Body of pancreas (tissue), 4 donors: ENCODE measurements at regions not wholly inside any gene's neighbourhood (a gene's known extent, or its start where the extent isn't known, plus 50 kb on each side); places are given as distances from the start of the nearest gene placed in this dataset.

Experiments
- ATAC-seq: fragments of 150-250 bp; one replicate; pipeline ENCODE4 v1.9.1; 2016
- DNase-seq, 4 donors: peaks; one replicate each; pipeline ENCODE4 v3.0.0-alpha.2; 2019
- H3K27ac ChIP-seq, 4 donors: fragments of 200-600 bp; sonication (generic); 1 replicate in 3 of 4; 2 replicates in 1 of 4; pipeline versions ENCODE4 v1.5.1 to v1.6.1; 2016 to 2019; ENCODE audit warnings: mild to moderate bottlenecking in 1 of 4, mixed read lengths in 1 of 4, moderate library complexity in 1 of 4
- H3K27me3 ChIP-seq, 2 donors: fragments of 200-600 bp; sonication (generic); one replicate each; pipeline ENCODE4 v1.6.0; 2016; ENCODE audit warnings: mild to moderate bottlenecking in 1 of 2
- H3K36me3 ChIP-seq, 2 donors: fragments of 200-600 bp; sonication (generic); replicated peaks in 1 of 2; 2 replicates each; pipeline ENCODE4 v1.5.1; 2016; ENCODE audit warnings: low read depth in 2 of 2; ENCODE audit not compliant: insufficient read depth in 1 of 2
- H3K4me1 ChIP-seq: fragments of 200-600 bp; sonication (generic); one replicate; pipeline ENCODE4 v1.6.0; 2016
- H3K4me3 ChIP-seq, 2 donors: fragments of 200-600 bp; sonication (generic); 1 replicate in 1 of 2; 2 replicates in 1 of 2; pipeline ENCODE4 v1.5.1; 2016 to 2019
- H3K9me3 ChIP-seq, 3 donors: fragments of 200-600 bp; sonication (generic); 1 replicate in 2 of 3; 2 replicates in 1 of 3; pipeline ENCODE4 v1.5.1; 2016
- CTCF ChIP-seq, 7 experiments: fragments of 450-650 bp in 4 of 7; fragments of 200-600 bp in 3 of 7; sonication (generic) in 3 of 7; IDR thresholded peaks; one replicate each; pipeline ENCODE4 v1.5.1; 2016 to 2019; ENCODE audit warnings: antibody characterized with exemption in 7 of 7
- POLR2A ChIP-seq, 3 donors: fragments of 450-650 bp; IDR thresholded peaks; one replicate each; pipeline ENCODE4 v1.6.1; 2016; ENCODE audit warnings: antibody characterized with exemption in 3 of 3, mild to moderate bottlenecking in 2 of 3
- WGBS, 2 donors: methylation state at CpG; one replicate each; pipeline ENCODE4 v1.1.5; 2017; 5-methylcytosine and 5-hydroxymethylcytosine counted together
- intact Hi-C: fragments of 100-400 bp; cut with DNase I; formaldehyde crosslinking; loops from one replicate; pipeline ENCODE4 v1.15.1; 2023

GRCh38 chr3:117820658-117821299 lies 1111.2 kb downstream of the TUSC7 start:
- H3K4me3 ChIP-seq, result no peak overlapping the region
- no peaks in the 10 kb centered on the region for H3K27me3 ChIP-seq
- H3K27ac ChIP-seq, result no peak overlapping the region
- no peaks in the 10 kb centered on the region for H3K9me3 ChIP-seq
- 74 to 77% methylated on average over 3 of the region's 3 CpGs for WGBS, 2 donors
- intact Hi-C loops, result no loop called here
- no peak for ATAC-seq
- DNase-seq, result no peak
- no peaks in the 10 kb centered on the region for H3K36me3 ChIP-seq
- H3K4me1 ChIP-seq, result no peaks in the 10 kb centered on the region
- TF ChIP-seq CTCF (IDR thresholded peaks at IDR 0.05) (no peak), POLR2A (IDR thresholded peaks at IDR 0.05) (no peak)

- H3K4me3 ChIP-seq, result no peak overlapping the region
- intact Hi-C loops, result no loop called here
- ATAC-seq, result no peak
- no peaks in the 10 kb centered on the region for H3K36me3 ChIP-seq
- no peak for DNase-seq
- no peaks in the 10 kb centered on the region for H3K9me3 ChIP-seq
- H3K27ac ChIP-seq, result no peak overlapping the region
- TF ChIP-seq POLR2A (IDR thresholded peaks at IDR 0.05) (no peak), CTCF (IDR thresholded peaks at IDR 0.05) (no peak)
- H3K27me3 ChIP-seq, result no peaks in the 10 kb centered on the region
- no peaks in the 10 kb centered on the region for H3K4me1 ChIP-seq
- WGBS, 2 donors, result 92 to 95% methylated on average over 1 of the region's 1 CpG
Observed at GRCh38 chr3:117822416-117822815, 1112.8 kb downstream of the TUSC7 start.

GRCh38 chr3:117836296-117836695 lies 1126.7 kb downstream of the TUSC7 start:
- Histone ChIP-seq H3K27ac (no peak overlapping the region), H3K4me1 (no peaks in the 10 kb centered on the region), H3K4me3 (no peak overlapping the region), H3K9me3 (no peaks in the 10 kb centered on the region), H3K27me3 (no peaks in the 10 kb centered on the region), H3K36me3 (no peaks in the 10 kb centered on the region)
- DNase-seq (no peak), ATAC-seq (no peak)
- TF ChIP-seq CTCF (IDR thresholded peaks at IDR 0.05), result no peak
- TF ChIP-seq POLR2A (IDR thresholded peaks at IDR 0.05), result no peak
- WGBS, 2 donors, result 69 to 82% methylated on average over 1 of the region's 1 CpG
- intact Hi-C loops, result no loop called here

- intact Hi-C loops, result no loop called here
- Histone ChIP-seq H3K27me3 (no peaks in the 10 kb centered on the region), H3K36me3 (no peaks in the 10 kb centered on the region), H3K4me1 (no peaks in the 10 kb centered on the region), H3K27ac (no peak overlapping the region), H3K9me3 (no peaks in the 10 kb centered on the region), H3K4me3 (no peak overlapping the region)
- no peak for DNase-seq
- TF ChIP-seq CTCF (IDR thresholded peaks at IDR 0.05) (no peak), POLR2A (IDR thresholded peaks at IDR 0.05) (no peak)
- 61 to 67% methylated on average over 1 of the region's 1 CpG for WGBS, 2 donors
- ATAC-seq, result no peak
Observed at GRCh38 chr3:117837391-117837790, 1127.8 kb downstream of the TUSC7 start.

GRCh38 chr3:117842086-117842485 lies 1132.5 kb downstream of the TUSC7 start:
- H3K4me1 ChIP-seq, result no peaks in the 10 kb centered on the region
- TF ChIP-seq CTCF (IDR thresholded peaks at IDR 0.05) (no peak), POLR2A (IDR thresholded peaks at IDR 0.05) (no peak)
- H3K27me3 ChIP-seq, result no peaks in the 10 kb centered on the region
- no peak overlapping the region for H3K4me3 ChIP-seq
- H3K9me3 ChIP-seq, result no peaks in the 10 kb centered on the region
- ATAC-seq (no peak), DNase-seq (no peak)
- intact Hi-C loops, result no loop called here
- H3K36me3 ChIP-seq, result no peaks in the 10 kb centered on the region
- WGBS, 2 donors, result 43 to 63% methylated on average over 1 of the region's 1 CpG
- no peak overlapping the region for H3K27ac ChIP-seq
